HepG2 (cell line): ENCODE measurements at regions not wholly inside any gene's neighbourhood (a gene's known extent, or its start where the extent isn't known, plus 50 kb on each side); places are given as distances from the start of the nearest gene placed in this dataset.

Experiments used
- DMTF1 ChIP-seq: sonication (generic); formaldehyde crosslinking; IDR thresholded peaks from 2 replicates; pipeline ENCODE4 v1.4.0; 2020; ENCODE audit warnings: mild to moderate bottlenecking, missing genetic modification reagents
- ELK4 ChIP-seq: sonication (generic); formaldehyde crosslinking; IDR thresholded peaks from 2 replicates; pipeline ENCODE4 v1.9.0; 2021; ENCODE audit warnings: missing genetic modification reagents, borderline replicate concordance
- MIER2 ChIP-seq: IDR thresholded peaks from 2 replicates; pipeline ENCODE4 v1.6.1; 2016; ENCODE audit warnings: missing biosample characterization, missing genetic modification reagents
- NR1H2 ChIP-seq: sonication (generic); formaldehyde crosslinking; IDR thresholded peaks from 2 replicates; pipeline ENCODE4 v1.8.1; 2022; ENCODE audit warnings: low read depth, missing genetic modification reagents, borderline replicate concordance
- ZBTB33 ChIP-seq: sonication (generic); formaldehyde crosslinking; IDR thresholded peaks from 2 replicates; pipeline ENCODE4 v1.4.0; 2020; ENCODE audit warnings: missing genetic modification reagents
- ZNF225 ChIP-seq: sonication (generic); formaldehyde crosslinking; IDR thresholded peaks from 2 replicates; pipeline ENCODE4 v1.4.0; 2020; ENCODE audit warnings: mild to moderate bottlenecking, missing genetic modification reagents
- ZNF703 ChIP-seq: sonication (generic); formaldehyde crosslinking; IDR thresholded peaks from 2 replicates; pipeline ENCODE4 v1.5.1; 2020; ENCODE audit warnings: missing genetic modification reagents, mild to moderate bottlenecking, moderate library complexity, borderline replicate concordance
- TF ChIP-seq, protein P1 (sequence below): sonication (generic); formaldehyde crosslinking; IDR thresholded peaks from 2 replicates; pipeline ENCODE4 v1.5.0; 2020; ENCODE audit warnings: mild to moderate bottlenecking, missing genetic modification reagents

GRCh38 chr11:71321433-71322191 is 69.2 kb upstream of the SHANK2 start (continued):
- no peak for TF ChIP-seq DMTF1 (CRISPR knock-in tag)
- TF ChIP-seq ZNF225 (CRISPR knock-in tag), result no peak
- peak; percentile 91 for TF ChIP-seq ZBTB33 (CRISPR knock-in tag)
- TF ChIP-seq ELK4, result no peak
- TF ChIP-seq, protein P1, sequence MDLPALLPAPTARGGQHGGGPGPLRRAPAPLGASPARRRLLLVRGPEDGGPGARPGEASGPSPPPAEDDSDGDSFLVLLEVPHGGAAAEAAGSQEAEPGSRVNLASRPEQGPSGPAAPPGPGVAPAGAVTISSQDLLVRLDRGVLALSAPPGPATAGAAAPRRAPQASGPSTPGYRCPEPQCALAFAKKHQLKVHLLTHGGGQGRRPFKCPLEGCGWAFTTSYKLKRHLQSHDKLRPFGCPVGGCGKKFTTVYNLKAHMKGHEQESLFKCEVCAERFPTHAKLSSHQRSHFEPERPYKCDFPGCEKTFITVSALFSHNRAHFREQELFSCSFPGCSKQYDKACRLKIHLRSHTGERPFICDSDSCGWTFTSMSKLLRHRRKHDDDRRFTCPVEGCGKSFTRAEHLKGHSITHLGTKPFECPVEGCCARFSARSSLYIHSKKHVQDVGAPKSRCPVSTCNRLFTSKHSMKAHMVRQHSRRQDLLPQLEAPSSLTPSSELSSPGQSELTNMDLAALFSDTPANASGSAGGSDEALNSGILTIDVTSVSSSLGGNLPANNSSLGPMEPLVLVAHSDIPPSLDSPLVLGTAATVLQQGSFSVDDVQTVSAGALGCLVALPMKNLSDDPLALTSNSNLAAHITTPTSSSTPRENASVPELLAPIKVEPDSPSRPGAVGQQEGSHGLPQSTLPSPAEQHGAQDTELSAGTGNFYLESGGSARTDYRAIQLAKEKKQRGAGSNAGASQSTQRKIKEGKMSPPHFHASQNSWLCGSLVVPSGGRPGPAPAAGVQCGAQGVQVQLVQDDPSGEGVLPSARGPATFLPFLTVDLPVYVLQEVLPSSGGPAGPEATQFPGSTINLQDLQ (CRISPR knock-in tag), result no peak
- no peak for TF ChIP-seq NR1H2
- TF ChIP-seq MIER2, result no peak
- no peak for TF ChIP-seq ZNF703 (CRISPR knock-in tag)
